ENCODE measurements at regions not wholly inside any gene's neighbourhood (a gene's known extent, or its start where the extent isn't known, plus 50 kb on each side); places are given as distances from the start of the nearest gene placed in this dataset.
A peak's percentile ranks its signal among the peaks of the same experiment; 100 is the strongest.

DNA sequence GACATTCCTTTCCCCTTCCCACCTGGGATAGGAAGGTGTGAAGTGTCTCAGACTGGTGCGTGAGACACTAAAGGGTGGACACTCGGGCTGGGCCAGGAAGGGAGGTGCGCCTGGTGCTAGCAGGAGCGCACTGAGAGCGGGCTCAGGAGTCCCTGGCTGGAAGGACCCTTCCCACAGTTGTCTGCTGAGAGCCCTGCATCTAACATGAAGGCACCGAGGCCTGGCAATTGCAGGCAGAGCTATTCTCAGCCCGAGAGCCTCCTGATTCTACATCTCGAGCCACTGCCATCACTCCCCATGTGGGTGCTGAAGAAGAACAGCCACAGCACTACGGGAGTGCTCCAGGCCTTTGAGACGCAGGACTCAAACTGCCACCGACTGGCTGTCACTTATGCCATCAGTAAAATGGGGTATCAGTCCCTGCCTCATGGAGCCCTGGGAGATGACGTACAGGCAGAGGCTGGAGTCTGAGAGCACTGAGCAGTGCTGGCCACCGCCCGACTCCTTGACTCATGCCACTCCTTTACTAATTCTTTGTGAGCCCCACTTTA is 159.4 kb downstream of the KLF13 start:
- H3K9me3 Mint-ChIP-seq: peaks cover 2% of the 10 kb centered on the region
- peaks cover 16% of the 10 kb centered on the region for H3K4me1 Mint-ChIP-seq
- DNase-seq (ENCODE audit: low read depth, low spot score): no peak
- H3K27ac Mint-ChIP-seq (ENCODE audit: unreplicated experiment): no peak overlapping the region
- H3K4me3 Mint-ChIP-seq: no peak overlapping the region
- peaks cover 10% of the 10 kb centered on the region for H3K36me3 Mint-ChIP-seq (ENCODE audit: low read depth)
- TF ChIP-seq CTCF (conservative IDR thresholded peaks at IDR 0.05): no peak
- H3K27me3 Mint-ChIP-seq (ENCODE audit: low read depth): peaks cover 52% of the 10 kb centered on the region

DNA sequence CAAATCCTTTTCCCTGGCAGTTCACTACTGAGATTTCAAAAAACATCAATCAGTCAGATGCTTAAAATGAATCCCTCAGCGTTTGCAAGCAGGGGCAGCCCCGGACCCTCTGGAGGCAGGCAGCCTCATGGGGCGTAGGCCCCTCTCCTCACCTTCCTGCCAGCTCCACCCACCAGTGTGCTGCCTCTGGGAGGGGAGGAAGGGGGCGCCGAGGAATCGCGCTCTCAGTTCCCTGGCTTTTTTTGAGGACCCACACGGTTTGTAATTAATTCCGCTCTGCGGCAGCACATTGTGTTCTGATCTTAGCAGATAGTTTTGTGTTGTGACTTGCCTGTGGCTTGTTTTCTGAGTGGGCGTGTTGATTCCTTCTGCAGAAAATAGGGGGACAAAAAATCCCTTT is 159.9 kb downstream of the KLF13 start:
- Mint-ChIP-seq H3K27ac (ENCODE audit: unreplicated experiment) (no peak overlapping the region), H3K36me3 (ENCODE audit: low read depth) (peaks cover 10% of the 10 kb centered on the region), H3K27me3 (ENCODE audit: low read depth) (peaks cover 48% of the 10 kb centered on the region), H3K9me3 (peaks cover 6% of the 10 kb centered on the region), H3K4me3 (no peak overlapping the region), H3K4me1 (peaks cover 16% of the 10 kb centered on the region)
- DNase-seq (ENCODE audit: low read depth, low spot score): no peak
- no peak for TF ChIP-seq CTCF (conservative IDR thresholded peaks at IDR 0.05)

DNA sequence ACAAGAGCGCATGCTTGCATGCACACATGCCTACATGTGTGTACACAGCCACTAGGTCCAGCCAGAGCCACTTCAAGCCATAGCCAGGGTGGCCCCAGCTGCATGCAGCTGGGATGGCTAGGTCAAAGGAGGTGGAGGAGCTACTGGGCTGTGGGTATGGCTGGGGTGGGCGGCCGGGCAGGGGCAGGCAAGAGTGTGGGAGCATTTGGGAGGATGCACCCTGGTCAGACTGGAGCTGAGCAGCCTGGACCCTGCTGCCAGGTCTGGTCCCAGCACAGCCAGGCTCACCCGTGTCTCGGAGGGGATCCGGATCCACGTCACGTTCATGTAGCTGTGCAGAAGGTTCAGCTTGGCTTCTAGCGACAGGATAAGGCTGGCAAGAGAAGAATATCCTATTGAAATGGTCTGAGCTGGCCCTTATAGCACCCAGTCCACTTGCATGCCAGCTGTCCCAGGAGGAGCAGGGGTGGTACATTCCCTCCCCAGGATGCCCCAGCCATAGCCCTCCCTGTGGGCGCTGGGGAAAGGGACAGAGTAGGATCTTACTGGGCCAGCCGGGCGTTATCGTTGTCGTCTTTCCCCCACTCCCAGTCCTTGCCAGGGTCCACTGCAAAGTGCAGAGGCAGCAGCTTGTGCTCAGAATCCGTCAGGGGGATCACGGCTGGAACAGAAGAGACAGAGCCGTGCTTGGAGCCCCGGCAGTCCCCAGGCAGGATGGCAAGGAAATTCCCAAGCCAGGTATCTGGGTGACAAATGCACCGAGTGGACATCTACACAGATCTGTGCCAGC is 160.5 kb downstream of the KLF13 start:
- Mint-ChIP-seq H3K4me1 (peaks cover 16% of the 10 kb centered on the region), H3K36me3 (ENCODE audit: low read depth) (peaks cover 15% of the 10 kb centered on the region), H3K27me3 (ENCODE audit: low read depth) (peaks cover 42% of the 10 kb centered on the region), H3K4me3 (no peak overlapping the region), H3K9me3 (peaks cover 10% of the 10 kb centered on the region), H3K27ac (ENCODE audit: unreplicated experiment) (no peak overlapping the region)
- no peak for DNase-seq (ENCODE audit: low read depth, low spot score)
- TF ChIP-seq CTCF (conservative IDR thresholded peaks at IDR 0.05): no peak

- Mint-ChIP-seq H3K27me3 (ENCODE audit: low read depth) (peaks cover 34% of the 10 kb centered on the region), H3K27ac (ENCODE audit: unreplicated experiment) (no peak overlapping the region), H3K4me3 (no peak overlapping the region), H3K36me3 (ENCODE audit: low read depth) (peaks cover 15% of the 10 kb centered on the region), H3K9me3 (peaks cover 10% of the 10 kb centered on the region), H3K4me1 (peaks cover 16% of the 10 kb centered on the region)
- no peak for TF ChIP-seq CTCF (conservative IDR thresholded peaks at IDR 0.05)
- no peak for DNase-seq (ENCODE audit: low read depth, low spot score)
Observed at GRCh38 chr15:31487811-31488436, 161.3 kb downstream of the KLF13 start.

DNA sequence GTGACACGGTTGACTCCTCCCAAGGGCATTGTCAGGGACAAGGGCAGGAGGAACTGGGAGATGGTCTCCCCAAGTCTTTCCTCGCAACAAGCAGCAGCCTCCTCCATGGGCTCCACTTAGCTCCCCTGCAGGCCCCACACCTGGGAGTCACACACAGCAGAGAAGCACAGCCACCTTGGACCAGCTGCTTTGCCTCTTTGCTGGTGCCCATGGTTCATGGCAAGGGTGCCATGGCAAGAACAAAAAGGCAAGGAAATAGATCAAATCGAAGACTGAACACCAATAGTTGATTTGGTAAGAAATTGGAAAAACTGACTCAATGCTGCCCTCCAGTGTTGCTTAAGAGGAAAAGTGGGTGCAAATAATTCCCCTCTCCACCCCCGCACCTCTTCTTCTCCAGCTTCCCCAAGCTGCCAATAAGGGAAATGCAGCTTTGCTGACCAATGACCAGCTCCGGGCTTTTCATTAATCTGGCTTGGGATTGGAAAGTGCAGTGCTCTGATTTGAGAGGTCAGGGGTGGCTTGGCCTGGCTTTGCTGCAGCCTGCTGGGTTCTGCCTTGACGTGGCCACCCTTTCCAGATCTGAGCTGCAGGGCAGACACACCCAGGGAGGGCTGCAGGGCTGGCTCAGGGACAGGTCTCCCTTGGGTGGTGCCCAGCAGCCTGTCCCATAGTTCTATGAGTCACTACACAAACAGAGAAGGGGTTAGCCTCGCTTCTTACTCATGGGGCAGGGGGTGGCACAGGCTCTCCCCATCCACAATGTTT is 162.0 kb downstream of the KLF13 start:
- Mint-ChIP-seq H3K27ac (ENCODE audit: unreplicated experiment) (no peak overlapping the region), H3K9me3 (peaks cover 12% of the 10 kb centered on the region), H3K27me3 (ENCODE audit: low read depth) (peaks cover 32% of the 10 kb centered on the region), H3K36me3 (ENCODE audit: low read depth) (peaks cover 16% of the 10 kb centered on the region), H3K4me3 (no peak overlapping the region), H3K4me1 (peaks cover 16% of the 10 kb centered on the region)
- peak; percentile 39 for DNase-seq (ENCODE audit: low read depth, low spot score)
- peak; percentile 87 for TF ChIP-seq CTCF (conservative IDR thresholded peaks at IDR 0.05)

Data from neural crest cell (in vitro differentiated cells).